HepG2 (cell line): ENCODE measurements at regions not wholly inside any gene's neighbourhood (a gene's known extent, or its start where the extent isn't known, plus 50 kb on each side); places are given as distances from the start of the nearest gene placed in this dataset.

Experiments
- CREB1 ChIP-seq, 2 experiments: fragments of 450-650 bp in 1 of 2; IDR thresholded peaks; 2 replicates each; pipeline ENCODE4 v1.6.1; 2016 to 2017; ENCODE audit warnings: control low read depth in 1 of 2, mild to moderate bottlenecking in 1 of 2, missing compliant biosample characterization in 1 of 2, missing genetic modification characterization in 1 of 2
- SP1 ChIP-seq, 2 experiments: fragments of 450-650 bp in 1 of 2; sonication (generic) in 1 of 2; formaldehyde crosslinking in 1 of 2; IDR thresholded peaks; 2 replicates each; pipeline versions ENCODE4 v1.4.0 to v1.6.1; 2016 to 2020; ENCODE audit warnings: missing genetic modification reagents in 1 of 2
- ZEB1 ChIP-seq: IDR thresholded peaks from 2 replicates; pipeline ENCODE4 v1.6.1; 2012; ENCODE audit warnings: mild to moderate bottlenecking, low read depth, inconsistent platforms; ENCODE audit not compliant: insufficient replicate concordance
- ZNF24 ChIP-seq: fragments of 450-650 bp; IDR thresholded peaks from 2 replicates; pipeline ENCODE4 v1.6.1; 2017; ENCODE audit warnings: antibody characterized with exemption, mild to moderate bottlenecking
- ZNF766 ChIP-seq: sonication (generic); formaldehyde crosslinking; IDR thresholded peaks from 2 replicates; pipeline ENCODE4 v1.5.0; 2020; ENCODE audit warnings: missing genetic modification reagents, borderline replicate concordance

DNA sequence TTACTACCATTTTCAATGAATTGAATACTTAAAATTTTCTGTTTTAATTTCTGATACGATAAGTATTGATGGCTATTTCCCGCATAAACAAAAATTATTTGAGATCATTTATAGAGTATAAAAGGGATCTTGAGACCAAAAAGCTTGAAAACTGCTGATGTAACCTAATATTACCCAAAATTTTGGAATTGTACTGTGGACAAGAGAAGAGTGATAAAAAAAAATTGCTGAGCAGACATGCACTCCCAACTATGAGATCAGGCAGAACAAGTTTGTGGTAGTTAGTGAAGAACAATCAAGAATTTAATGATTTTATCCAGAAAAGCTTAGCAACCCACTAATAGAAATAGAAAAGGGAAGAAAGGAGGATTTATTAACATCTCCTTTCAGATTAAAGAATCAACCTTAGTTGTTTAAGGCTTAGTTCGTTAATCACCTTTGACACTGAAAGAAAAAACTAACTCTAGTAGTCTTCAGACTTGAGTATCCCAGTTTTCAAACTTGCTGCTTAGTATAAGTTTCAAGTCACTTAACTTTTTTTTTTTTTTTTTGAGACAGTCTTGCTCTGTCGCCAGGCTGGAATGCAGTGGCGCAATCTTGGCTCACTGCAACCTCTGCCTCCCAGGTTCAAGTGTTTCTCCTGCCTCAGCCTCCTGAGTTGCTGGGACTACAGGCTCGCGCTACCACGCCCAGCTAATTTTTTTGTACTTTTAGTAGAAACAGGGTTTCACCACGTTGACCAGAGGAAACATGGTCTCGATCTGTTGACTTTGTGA, 50.6 kb upstream of the ZC3HAV1 start:
- TF ChIP-seq ZEB1 (no peak), ZNF24 (no peak), ZNF766 (CRISPR knock-in tag) (no peak), SP1 (IDR thresholded peaks at IDR 0.05) (no peak), SP1 (CRISPR knock-in tag; IDR thresholded peaks at IDR 0.05) (no peak), CREB1 (IDR thresholded peaks at IDR 0.05) (no peak), CREB1 (CRISPR knock-in tag; IDR thresholded peaks at IDR 0.05) (no peak)
